ENCODE measurements at regions not wholly inside any gene's neighbourhood (a gene's known extent, or its start where the extent isn't known, plus 50 kb on each side); places are given as distances from the start of the nearest gene placed in this dataset.

DNA sequence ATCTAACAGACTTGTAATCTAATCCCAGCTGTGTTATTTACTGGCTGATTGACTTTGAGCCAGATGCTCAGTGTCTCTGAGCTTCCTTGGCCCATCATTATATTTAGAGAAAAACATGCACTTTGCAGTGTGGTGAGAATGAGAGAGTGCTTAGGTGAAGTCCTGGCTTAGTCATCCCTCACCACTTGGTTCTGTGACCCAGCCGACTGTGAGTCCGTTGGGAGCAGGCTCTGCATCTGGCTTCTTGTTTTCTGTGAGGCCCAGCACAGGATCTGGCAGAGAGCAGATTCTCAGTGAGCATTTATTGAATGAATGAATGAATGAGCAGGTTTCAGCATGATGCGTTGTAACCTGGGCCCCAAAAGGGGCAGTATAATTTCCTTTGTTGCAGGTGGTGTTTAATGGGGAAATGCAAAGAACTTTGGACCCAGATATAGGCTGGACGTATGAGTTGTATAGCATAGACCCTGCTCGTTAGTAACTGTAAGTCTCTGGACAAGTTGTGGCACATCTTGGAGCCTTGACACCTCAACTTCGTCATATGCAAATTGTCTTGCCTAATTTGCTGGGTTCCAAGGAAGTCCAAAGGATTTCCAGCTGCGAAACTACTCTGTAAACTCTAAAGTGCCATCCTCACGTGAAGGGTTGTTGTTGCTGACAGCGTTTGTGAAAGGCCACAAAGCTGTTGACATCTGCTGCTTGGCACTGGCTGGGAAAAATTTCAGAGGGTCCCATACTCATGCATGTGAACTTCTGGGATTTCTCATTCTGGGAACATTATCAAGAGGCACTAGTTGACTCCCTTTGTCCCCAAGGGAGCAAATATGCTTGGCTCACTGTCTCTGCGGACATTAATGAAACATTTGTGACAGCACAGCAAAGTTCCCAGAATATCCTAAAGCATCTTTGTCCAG lies 138.8 kb upstream of the USP24 start:
- TF ChIP-seq CTCF (IDR thresholded peaks at IDR 0.05; ENCODE audit: low read depth, low read length) (no peak), EZH2phosphoT487 (IDR thresholded peaks at IDR 0.05; ENCODE audit: low read depth) (no peak)

Data from OCI-LY3 (cell line).